GM21528 (cell line): ENCODE measurements at regions not wholly inside any gene's neighbourhood (a gene's known extent, or its start where the extent isn't known, plus 50 kb on each side); places are given as distances from the start of the nearest gene placed in this dataset.
"Not testable (repeated sequence)": the region's sequence is repeated elsewhere in the genome, so short reads cannot be mapped to it uniquely, and the experiment has no call there.

Experiments used
- ATAC-seq: cut with Tn5 transposase; IDR thresholded peaks from one replicate; pipeline ENCODE4 v1.9.1; 2021; ENCODE audit warnings: mild to moderate bottlenecking, moderate library complexity; ENCODE audit not compliant: unreplicated experiment, low FRiP score

DNA sequence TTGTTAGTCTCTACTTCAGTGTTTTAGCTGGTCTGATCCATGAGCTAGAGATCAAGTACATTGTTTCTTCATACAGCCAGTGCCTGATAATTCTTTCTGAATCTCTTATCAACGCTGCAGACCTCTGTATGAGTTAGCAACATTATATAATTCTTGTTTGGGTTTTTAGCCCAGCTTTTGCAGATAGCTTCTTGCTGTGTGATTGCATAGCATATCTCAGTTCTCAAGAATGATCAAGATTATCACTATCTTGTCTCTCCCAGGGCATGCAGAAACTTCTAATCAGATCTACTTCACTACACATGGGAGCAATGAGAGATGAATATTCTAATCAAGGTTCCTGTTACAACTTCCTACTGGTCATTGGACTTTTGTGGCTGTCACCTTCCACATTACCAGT, 158.3 kb downstream of the FAM174A start:
- no peak for ATAC-seq

DNA sequence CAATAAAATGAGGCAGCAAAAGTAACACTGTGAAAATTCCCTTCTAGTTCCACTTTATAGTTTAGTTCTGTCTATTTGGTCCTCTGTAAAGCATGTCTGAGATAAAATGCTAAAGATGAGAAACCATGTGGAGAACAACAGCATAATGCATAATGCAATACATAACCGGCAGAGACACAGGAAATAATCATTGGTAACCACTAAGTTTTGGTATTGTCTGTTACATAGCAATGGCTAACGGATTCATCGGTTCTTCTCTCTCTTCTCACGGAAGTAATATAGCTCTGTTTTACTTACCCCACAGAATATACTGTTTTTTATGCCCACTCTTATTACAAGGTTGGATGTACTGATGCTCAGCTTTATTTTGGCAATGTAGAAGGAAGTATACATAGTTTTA, 158.9 kb downstream of the FAM174A start:
- ATAC-seq: no peak

DNA sequence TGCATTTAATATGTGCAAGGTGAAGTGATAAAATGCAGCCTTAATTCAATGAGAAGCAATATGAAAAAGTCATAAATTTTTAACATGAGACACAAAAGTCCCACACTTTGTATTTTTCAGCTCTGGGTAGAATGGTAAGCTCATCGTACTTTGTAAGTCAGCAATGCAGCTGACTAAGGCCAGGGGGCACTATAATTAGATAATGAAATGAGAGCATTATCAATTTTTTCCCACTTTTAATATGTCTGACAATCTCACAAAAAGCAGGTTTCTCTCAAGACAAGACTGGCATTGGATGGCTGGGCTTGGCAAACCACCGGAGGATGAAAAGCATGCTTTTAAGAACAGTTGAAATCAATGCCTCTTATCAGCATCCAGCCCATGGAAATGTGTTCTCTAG, 162.8 kb downstream of the FAM174A start:
- ATAC-seq: no peak

DNA sequence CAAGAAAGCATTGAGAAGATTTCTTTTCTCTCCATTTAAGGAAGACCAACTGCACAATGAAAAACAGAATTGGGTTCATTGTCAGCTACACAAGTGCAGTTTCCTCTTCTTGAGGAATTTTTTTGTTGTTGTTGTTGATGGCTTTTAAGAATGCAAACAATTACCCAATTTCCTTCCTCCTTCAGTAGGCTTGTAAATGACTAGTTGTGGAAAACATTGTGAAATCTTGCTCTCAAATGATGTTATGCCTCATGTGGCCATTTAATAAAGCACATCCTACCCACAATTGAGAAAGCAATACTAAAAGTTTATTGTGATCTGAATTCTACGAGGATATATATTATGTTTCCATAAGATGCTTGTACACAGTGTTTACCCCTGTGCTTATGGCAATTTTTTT, 171.6 kb downstream of the FAM174A start:
- no peak for ATAC-seq

DNA sequence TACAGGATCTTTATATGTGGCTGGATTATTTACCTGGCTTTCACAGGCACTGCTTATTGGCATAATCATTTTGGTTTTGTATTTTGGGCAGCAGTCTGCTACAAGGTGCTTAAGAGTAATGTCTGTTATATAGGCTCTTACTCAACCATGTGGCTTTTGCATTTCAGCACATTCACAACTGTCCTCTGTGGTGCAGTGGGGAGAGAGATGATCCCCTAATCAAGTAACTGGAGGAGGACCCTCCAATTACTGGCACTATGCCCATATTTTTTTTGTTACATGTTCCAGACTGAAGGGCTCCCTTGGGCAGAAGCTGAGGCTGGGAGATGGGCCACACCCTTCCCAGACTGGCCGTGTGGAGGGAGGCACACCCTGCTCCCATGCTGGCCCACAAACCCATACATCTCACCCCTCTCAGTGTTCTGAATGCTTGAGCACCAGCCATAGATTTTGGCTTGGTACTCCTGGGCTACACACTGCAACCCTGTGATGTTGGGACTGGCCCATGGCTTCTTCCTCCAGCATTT, 173.5 kb downstream of the FAM174A start:
- no peak for ATAC-seq

DNA sequence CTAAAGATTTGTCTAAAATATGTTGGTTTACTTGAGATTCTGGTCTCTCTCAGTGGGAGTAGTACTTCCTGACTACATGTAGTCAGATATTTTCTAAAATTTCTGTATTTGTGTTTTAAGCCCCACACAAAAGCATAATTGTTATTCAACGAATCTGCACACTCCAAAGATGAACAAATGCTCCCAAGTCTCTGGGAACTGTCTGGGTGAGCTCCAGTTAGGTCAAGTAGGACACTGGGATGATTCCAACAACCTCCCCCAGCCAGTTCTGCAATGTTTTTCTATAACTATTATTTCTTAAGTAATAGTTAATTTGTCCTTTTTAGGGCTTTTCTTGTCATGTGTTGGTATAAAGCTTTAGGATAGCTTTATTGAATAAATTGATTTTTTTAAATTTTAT, 174.6 kb downstream of the FAM174A start:
- ATAC-seq: no peak

DNA sequence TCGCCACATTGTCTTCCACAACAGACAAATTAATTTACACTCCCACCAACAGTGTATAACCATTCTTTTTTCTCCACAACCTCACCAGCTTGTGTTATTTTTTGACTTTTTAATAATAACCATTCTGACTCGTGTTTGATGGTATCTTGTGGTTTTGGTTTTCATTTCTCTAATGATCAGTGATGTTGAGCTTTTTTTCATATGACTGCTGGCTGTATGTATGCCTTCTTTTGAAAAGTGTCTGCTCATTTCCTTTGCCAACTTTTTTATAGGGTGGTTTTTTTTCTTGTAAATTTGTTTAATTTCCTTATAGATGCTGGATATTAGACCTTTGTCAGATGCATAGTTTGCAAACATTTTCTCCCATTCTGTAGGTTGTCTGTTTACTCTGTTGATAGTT, 179.6 kb downstream of the FAM174A start:
- ATAC-seq: not testable (repeated sequence)

DNA sequence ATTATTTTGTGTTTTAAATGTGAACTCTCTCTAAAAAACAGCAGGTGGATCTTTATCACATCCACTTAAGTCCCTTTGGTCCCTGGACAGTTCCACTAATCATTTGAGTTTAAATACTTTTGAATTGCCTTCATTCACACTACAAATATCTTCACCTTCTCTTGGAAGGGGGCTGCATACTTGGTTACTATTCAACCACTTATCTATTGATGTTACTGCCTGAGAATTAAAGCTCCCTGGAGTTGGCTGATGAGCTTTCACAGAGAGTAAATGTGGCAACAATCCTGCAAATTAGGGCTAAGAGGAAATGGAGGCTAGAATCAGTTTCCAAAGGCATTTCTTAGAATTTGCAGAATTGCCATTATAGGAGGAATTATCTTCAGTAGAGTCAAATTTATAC, 180.4 kb downstream of the ST8SIA4 start:
- no peak for ATAC-seq

DNA sequence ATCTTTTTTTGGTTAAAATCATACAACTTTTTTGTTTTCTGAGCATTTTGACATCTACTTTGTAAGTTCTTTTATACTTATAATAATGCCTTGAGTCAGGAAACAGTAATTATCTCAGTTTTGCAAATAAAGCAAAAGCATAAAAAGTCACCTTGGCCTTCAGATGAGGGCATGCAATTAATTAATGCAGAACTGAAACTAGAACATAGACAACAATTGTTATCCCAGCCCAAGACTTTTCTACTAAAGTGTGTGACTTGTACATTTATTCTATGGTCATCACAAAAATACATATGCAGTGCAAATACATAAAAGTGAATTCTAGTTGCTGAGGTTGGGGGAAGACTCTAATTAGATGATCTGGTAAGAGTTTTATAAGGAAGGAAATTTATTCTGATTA, 179.9 kb downstream of the ST8SIA4 start:
- ATAC-seq: no peak

DNA sequence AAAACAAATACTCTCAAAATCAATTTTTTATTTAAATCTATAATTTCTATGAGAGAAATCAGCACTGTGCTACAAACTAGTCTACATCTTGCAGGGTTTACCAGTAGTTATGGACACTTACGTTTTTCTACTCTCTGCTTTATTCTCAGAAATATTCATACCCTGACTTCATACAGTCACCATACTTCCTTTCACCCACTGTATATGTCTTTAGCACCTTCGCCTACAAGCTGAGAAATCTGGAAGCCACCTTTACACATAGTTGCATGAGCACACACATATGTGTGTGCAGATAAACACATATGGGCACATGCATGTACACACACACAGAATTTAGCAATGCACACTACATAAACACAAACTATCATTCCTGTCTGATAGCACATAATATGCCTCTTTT, 177.0 kb downstream of the ST8SIA4 start:
- ATAC-seq: no peak

DNA sequence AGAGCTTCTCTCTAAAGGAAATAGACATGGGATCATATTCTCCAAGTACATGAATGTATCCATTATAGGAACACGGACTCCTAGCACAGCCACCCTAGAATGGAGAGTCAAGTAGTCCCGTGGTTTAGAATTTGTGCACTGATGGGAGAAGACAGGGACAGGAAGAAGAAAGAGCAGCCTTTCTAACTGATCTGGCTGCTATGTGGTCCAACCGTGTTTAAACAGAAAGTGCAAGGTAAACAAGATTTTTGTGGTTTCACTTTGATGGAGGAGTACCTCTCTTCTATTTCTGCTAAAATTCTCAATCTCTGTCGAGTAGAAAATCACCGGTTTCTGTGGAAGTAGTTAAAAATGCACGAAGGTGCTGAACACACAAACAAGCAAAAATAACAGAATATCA, 171.3 kb downstream of the ST8SIA4 start:
- ATAC-seq: peak; percentile 98

DNA sequence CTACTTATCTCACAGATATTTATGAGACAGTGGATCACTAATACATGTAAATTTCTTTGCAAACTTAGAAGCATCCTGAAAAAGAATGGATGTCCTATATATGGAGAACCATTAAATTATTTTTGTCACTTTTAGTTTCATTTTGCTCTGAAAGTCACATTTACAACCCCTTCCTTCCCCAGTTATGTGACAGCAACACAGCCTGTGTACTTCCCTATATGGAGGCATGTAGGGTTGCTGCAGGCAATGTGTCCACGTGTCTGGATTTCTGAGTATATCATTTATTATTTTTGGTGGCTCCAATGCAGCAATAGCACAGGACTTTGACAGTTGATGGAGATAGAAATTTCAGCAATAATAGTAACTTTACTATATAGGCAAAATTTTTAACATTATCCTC, 156.4 kb downstream of the ST8SIA4 start:
- peak; percentile 94 for ATAC-seq

DNA sequence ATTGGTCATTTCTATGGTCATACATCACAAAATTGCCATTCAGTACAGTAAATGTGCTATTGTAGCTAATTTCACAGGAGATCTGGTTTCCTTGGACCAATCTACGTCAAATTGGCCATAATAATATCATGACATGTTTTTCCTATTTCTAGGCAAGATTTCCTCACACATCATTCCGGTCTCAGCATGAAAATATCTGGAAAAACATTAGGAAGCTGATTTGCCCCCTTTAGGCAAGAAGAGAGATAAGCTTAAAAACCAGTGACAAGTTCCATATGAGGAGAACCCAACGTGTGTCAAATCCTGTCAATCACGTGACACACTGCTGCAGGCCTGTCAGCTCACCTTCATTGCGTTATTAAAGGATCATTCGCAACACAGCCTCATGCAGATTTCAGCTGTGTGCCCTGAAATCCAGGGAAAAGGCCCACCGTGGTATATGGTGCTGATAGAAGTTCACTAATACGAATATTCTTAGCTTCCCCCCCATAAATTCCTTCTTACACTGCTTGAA, 153.3 kb downstream of the ST8SIA4 start:
- ATAC-seq: no peak

DNA sequence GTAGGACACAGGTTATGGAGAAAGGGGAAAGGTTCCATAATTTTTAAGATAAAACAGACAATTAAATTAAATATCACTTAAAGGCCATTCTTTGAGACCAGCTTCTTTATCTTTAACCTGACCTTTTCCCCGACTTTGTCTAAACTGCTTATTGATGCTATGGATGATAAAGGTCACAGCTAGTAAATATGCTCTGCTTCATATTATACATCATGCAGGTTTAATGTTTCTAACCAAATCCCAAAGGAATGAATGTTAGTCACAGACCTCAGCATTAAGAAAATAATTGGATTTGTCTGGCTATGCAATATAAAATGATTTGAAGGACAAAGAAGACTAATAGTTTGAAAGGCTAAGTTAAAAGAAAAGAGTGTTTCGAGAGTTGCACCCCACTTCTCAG, 147.6 kb downstream of the ST8SIA4 start:
- no peak for ATAC-seq
